ENCODE measurements at regions not wholly inside any gene's neighbourhood (a gene's known extent, or its start where the extent isn't known, plus 50 kb on each side); places are given as distances from the start of the nearest gene placed in this dataset.

DNA sequence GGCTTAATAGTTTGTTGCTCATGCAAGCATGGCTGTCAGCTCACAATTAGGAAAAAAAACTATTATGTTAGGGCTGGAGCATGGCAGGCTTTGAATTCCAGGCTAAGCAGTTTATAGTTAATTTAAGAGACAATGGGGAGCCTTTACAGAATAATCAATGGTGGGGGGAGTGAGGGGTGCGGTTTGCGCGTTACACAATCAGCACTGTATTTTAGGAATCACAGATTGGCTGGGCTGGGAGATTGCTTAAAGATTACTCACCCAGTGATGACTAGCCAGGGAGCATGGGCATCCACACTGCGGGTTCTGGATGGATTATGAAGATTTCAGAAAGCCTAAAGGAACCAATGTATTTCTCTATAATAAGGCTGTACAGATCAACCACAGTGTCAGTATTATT is 186.6 kb downstream of the SOX3 start:
- Histone ChIP-seq H3K36me3 (ENCODE audit: control insufficient read depth in 4 of 4, insufficient read depth in 3 of 4, low read depth in 1 of 4, low read length in 3 of 4) (no peaks in the 10 kb centered on the region), H3K9ac (ENCODE audit: low read depth in 1 of 2, low read length in 2 of 2) (no peak overlapping the region), H3K4me3 (ENCODE audit: low read depth in 1 of 3, low read length in 3 of 3) (no peak overlapping the region), H3K27ac (ENCODE audit: low read depth in 1 of 2, low read length in 2 of 2) (no peak overlapping the region), H3K4me1 (ENCODE audit: control insufficient read depth in 4 of 4, insufficient read depth in 4 of 4, low read length in 3 of 4) (no peaks in the 10 kb centered on the region), H3K9me3 (ENCODE audit: control insufficient read depth in 4 of 4, low read length in 3 of 4) (no peaks in the 10 kb centered on the region), H3K27me3 (ENCODE audit: control insufficient read depth in 4 of 4, insufficient read depth in 4 of 4, low read length in 3 of 4) (no peaks in the 10 kb centered on the region)
- no peak for DNase-seq (ENCODE audit: low spot score)
- WGBS: 78% methylated on average over 4 of the region's 4 CpGs
- TF ChIP-seq YY1 (IDR thresholded peaks at IDR 0.05) (no peak), SP1 (IDR thresholded peaks at IDR 0.05) (no peak), TAF1 (conservative IDR thresholded peaks at IDR 0.05) (no peak), FOXA2 (IDR thresholded peaks at IDR 0.05) (no peak), EGR1 (IDR thresholded peaks at IDR 0.05; ENCODE audit: low read depth in 2 of 2) (no peak), RAD21 (IDR thresholded peaks at IDR 0.05) (no peak), JUND (IDR thresholded peaks at IDR 0.05) (no peak), GABPA (IDR thresholded peaks at IDR 0.05 in 1 of 2, conservative IDR thresholded peaks at IDR 0.05 in 1 of 2) (no peak), HNF4A (conservative IDR thresholded peaks at IDR 0.05) (no peak), HNF4G (IDR thresholded peaks at IDR 0.05) (no peak), FOXA1 (IDR thresholded peaks at IDR 0.05) (no peak)
- TF ChIP-seq, protein P1, sequence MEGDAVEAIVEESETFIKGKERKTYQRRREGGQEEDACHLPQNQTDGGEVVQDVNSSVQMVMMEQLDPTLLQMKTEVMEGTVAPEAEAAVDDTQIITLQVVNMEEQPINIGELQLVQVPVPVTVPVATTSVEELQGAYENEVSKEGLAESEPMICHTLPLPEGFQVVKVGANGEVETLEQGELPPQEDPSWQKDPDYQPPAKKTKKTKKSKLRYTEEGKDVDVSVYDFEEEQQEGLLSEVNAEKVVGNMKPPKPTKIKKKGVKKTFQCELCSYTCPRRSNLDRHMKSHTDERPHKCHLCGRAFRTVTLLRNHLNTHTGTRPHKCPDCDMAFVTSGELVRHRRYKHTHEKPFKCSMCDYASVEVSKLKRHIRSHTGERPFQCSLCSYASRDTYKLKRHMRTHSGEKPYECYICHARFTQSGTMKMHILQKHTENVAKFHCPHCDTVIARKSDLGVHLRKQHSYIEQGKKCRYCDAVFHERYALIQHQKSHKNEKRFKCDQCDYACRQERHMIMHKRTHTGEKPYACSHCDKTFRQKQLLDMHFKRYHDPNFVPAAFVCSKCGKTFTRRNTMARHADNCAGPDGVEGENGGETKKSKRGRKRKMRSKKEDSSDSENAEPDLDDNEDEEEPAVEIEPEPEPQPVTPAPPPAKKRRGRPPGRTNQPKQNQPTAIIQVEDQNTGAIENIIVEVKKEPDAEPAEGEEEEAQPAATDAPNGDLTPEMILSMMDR (IDR thresholded peaks at IDR 0.05; ENCODE audit: low read depth, low read length, missing input control): no peak
- TF ChIP-seq, protein P2, sequence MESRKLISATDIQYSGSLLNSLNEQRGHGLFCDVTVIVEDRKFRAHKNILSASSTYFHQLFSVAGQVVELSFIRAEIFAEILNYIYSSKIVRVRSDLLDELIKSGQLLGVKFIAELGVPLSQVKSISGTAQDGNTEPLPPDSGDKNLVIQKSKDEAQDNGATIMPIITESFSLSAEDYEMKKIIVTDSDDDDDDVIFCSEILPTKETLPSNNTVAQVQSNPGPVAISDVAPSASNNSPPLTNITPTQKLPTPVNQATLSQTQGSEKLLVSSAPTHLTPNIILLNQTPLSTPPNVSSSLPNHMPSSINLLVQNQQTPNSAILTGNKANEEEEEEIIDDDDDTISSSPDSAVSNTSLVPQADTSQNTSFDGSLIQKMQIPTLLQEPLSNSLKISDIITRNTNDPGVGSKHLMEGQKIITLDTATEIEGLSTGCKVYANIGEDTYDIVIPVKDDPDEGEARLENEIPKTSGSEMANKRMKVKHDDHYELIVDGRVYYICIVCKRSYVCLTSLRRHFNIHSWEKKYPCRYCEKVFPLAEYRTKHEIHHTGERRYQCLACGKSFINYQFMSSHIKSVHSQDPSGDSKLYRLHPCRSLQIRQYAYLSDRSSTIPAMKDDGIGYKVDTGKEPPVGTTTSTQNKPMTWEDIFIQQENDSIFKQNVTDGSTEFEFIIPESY (IDR thresholded peaks at IDR 0.05): no peak

DNA sequence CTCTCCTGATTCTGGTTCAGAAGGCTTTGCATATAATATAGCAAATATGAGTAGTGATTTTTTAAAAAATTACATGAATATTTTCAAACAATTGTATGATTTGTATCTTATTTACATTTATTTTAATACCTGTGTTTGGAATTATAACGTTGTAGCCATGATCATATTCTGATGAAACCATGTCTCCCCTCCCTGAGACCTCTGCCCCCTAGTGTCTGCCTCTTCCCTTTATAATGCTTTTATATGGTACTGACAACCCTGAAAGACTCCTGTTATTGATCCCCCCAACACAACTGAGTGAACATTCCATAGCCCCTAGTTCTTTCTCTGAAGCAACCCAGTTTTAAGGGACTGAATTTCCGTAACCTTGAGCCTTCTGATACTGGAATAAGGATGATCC is 187.4 kb downstream of the SOX3 start:
- Histone ChIP-seq H3K4me3 (ENCODE audit: low read depth in 1 of 3, low read length in 3 of 3) (no peak overlapping the region), H3K9me3 (ENCODE audit: control insufficient read depth in 4 of 4, low read length in 3 of 4) (no peaks in the 10 kb centered on the region), H3K27me3 (ENCODE audit: control insufficient read depth in 4 of 4, insufficient read depth in 4 of 4, low read length in 3 of 4) (no peaks in the 10 kb centered on the region), H3K9ac (ENCODE audit: low read depth in 1 of 2, low read length in 2 of 2) (no peak overlapping the region), H3K4me1 (ENCODE audit: control insufficient read depth in 4 of 4, insufficient read depth in 4 of 4, low read length in 3 of 4) (no peaks in the 10 kb centered on the region), H3K36me3 (ENCODE audit: control insufficient read depth in 4 of 4, insufficient read depth in 3 of 4, low read depth in 1 of 4, low read length in 3 of 4) (no peaks in the 10 kb centered on the region), H3K27ac (ENCODE audit: low read depth in 1 of 2, low read length in 2 of 2) (no peak overlapping the region)
- no peak for DNase-seq (ENCODE audit: low spot score)
- 52% methylated on average over 2 of the region's 2 CpGs for WGBS
- TF ChIP-seq GABPA (IDR thresholded peaks at IDR 0.05 in 1 of 2, conservative IDR thresholded peaks at IDR 0.05 in 1 of 2) (no peak), TAF1 (conservative IDR thresholded peaks at IDR 0.05) (no peak), FOXA2 (IDR thresholded peaks at IDR 0.05) (no peak), YY1 (IDR thresholded peaks at IDR 0.05) (no peak), RAD21 (IDR thresholded peaks at IDR 0.05) (no peak), HNF4A (conservative IDR thresholded peaks at IDR 0.05) (no peak), NR2F2 (IDR thresholded peaks at IDR 0.05) (no peak), FOXA1 (IDR thresholded peaks at IDR 0.05) (no peak), JUND (IDR thresholded peaks at IDR 0.05) (no peak)
- TF ChIP-seq, protein P2 (IDR thresholded peaks at IDR 0.05): no peak
- TF ChIP-seq, protein P3, sequence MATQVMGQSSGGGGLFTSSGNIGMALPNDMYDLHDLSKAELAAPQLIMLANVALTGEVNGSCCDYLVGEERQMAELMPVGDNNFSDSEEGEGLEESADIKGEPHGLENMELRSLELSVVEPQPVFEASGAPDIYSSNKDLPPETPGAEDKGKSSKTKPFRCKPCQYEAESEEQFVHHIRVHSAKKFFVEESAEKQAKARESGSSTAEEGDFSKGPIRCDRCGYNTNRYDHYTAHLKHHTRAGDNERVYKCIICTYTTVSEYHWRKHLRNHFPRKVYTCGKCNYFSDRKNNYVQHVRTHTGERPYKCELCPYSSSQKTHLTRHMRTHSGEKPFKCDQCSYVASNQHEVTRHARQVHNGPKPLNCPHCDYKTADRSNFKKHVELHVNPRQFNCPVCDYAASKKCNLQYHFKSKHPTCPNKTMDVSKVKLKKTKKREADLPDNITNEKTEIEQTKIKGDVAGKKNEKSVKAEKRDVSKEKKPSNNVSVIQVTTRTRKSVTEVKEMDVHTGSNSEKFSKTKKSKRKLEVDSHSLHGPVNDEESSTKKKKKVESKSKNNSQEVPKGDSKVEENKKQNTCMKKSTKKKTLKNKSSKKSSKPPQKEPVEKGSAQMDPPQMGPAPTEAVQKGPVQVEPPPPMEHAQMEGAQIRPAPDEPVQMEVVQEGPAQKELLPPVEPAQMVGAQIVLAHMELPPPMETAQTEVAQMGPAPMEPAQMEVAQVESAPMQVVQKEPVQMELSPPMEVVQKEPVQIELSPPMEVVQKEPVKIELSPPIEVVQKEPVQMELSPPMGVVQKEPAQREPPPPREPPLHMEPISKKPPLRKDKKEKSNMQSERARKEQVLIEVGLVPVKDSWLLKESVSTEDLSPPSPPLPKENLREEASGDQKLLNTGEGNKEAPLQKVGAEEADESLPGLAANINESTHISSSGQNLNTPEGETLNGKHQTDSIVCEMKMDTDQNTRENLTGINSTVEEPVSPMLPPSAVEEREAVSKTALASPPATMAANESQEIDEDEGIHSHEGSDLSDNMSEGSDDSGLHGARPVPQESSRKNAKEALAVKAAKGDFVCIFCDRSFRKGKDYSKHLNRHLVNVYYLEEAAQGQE (IDR thresholded peaks at IDR 0.05): no peak
- TF ChIP-seq, protein P4, sequence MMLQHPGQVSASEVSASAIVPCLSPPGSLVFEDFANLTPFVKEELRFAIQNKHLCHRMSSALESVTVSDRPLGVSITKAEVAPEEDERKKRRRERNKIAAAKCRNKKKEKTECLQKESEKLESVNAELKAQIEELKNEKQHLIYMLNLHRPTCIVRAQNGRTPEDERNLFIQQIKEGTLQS (IDR thresholded peaks at IDR 0.05): no peak
